ENCODE measurements at regions not wholly inside any gene's neighbourhood (a gene's known extent, or its start where the extent isn't known, plus 50 kb on each side); places are given as distances from the start of the nearest gene placed in this dataset.

GRCh38 chr2:111642586-111643327 lies 241.2 kb downstream of the ANAPC1 start:
- no peak for DNase-seq (ENCODE audit: low spot score)
- Mint-ChIP-seq H3K4me1 (ENCODE audit: low read depth) (peaks cover 8% of the 10 kb centered on the region), H3K9me3 (peaks cover 32% of the 10 kb centered on the region), H3K36me3 (ENCODE audit: low read depth) (no peaks in the 10 kb centered on the region), H3K27me3 (ENCODE audit: low read depth) (peaks cover 35% of the 10 kb centered on the region), H3K4me3 (ENCODE audit: low read depth) (no peak overlapping the region), H3K27ac (no peak overlapping the region)
- intact Hi-C loops (cut with micrococcal nuclease): no loop called here

DNA sequence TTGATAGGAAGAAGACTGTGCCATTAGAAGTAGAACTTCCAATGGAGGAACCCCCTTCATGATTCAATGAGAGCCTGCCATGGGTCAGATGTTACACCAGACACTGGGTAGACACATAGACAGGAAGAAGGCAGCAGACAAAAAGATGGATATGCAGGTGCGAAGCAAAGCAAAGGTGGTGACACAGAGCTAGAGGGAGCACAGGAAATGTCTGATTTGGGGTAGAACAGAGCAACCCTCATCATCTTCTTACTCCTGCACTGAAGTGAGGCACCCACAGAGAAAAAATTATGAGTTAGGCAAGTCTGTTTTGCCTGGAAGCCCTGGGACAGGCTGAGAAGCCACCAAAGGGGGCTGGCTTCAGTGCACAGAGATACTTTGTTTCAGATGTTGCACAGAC lies 240.2 kb downstream of the ANAPC1 start:
- no peaks in the 10 kb centered on the region for H3K36me3 Mint-ChIP-seq (ENCODE audit: low read depth)
- intact Hi-C loops (cut with micrococcal nuclease): no loop called here
- peaks cover 8% of the 10 kb centered on the region for H3K4me1 Mint-ChIP-seq (ENCODE audit: low read depth)
- H3K9me3 Mint-ChIP-seq: peaks cover 24% of the 10 kb centered on the region
- H3K27me3 Mint-ChIP-seq (ENCODE audit: low read depth): peaks cover 34% of the 10 kb centered on the region
- H3K27ac Mint-ChIP-seq: no peak overlapping the region
- no peak overlapping the region for H3K4me3 Mint-ChIP-seq (ENCODE audit: low read depth)
- DNase-seq (ENCODE audit: low spot score): no peak

GRCh38 chr2:111647359-111647758 lies 236.6 kb downstream of the ANAPC1 start:
- Mint-ChIP-seq H3K27me3 (ENCODE audit: low read depth) (peaks cover 38% of the 10 kb centered on the region), H3K36me3 (ENCODE audit: low read depth) (no peaks in the 10 kb centered on the region), H3K9me3 (peaks cover 16% of the 10 kb centered on the region), H3K4me1 (ENCODE audit: low read depth) (peaks cover 3% of the 10 kb centered on the region), H3K4me3 (ENCODE audit: low read depth) (no peak overlapping the region), H3K27ac (no peak overlapping the region)
- no peak for DNase-seq (ENCODE audit: low spot score)
- intact Hi-C loops (cut with micrococcal nuclease): no loop called here

GRCh38 chr2:111652038-111652437 lies 232.0 kb downstream of the ANAPC1 start:
- Mint-ChIP-seq H3K27me3 (ENCODE audit: low read depth) (peaks cover 41% of the 10 kb centered on the region), H3K4me3 (ENCODE audit: low read depth) (no peak overlapping the region), H3K4me1 (ENCODE audit: low read depth) (peaks cover 7% of the 10 kb centered on the region), H3K36me3 (ENCODE audit: low read depth) (no peaks in the 10 kb centered on the region), H3K9me3 (peaks cover 7% of the 10 kb centered on the region), H3K27ac (no peak overlapping the region)
- DNase-seq (ENCODE audit: low spot score): no peak
- intact Hi-C loops (cut with micrococcal nuclease): no loop called here

DNA sequence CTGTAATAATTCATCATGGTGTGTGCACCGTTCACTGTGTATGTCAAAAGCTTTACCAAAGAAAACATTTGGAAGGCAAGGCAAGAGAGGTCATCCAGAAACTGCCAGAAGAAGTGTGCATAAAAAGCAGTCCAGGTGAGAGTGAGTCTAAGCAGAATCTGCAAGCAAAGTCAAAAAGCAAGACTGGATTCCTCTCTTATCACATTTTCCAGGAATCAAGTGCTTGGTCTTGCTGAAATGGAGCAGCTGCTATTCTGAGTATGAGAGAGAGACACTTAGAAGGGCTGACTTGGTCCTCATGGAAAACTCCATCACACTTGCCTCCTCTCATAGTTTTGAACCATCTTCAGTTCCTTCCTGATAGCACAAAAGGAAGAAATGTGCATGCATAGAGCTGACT lies 231.3 kb downstream of the ANAPC1 start:
- Mint-ChIP-seq H3K27me3 (ENCODE audit: low read depth) (peaks cover 45% of the 10 kb centered on the region), H3K27ac (no peak overlapping the region), H3K4me1 (ENCODE audit: low read depth) (peaks cover 7% of the 10 kb centered on the region), H3K36me3 (ENCODE audit: low read depth) (no peaks in the 10 kb centered on the region), H3K9me3 (peaks cover under 1% of the 10 kb centered on the region), H3K4me3 (ENCODE audit: low read depth) (no peak overlapping the region)
- DNase-seq (ENCODE audit: low spot score): no peak
- intact Hi-C loops (cut with micrococcal nuclease): no loop called here

DNA sequence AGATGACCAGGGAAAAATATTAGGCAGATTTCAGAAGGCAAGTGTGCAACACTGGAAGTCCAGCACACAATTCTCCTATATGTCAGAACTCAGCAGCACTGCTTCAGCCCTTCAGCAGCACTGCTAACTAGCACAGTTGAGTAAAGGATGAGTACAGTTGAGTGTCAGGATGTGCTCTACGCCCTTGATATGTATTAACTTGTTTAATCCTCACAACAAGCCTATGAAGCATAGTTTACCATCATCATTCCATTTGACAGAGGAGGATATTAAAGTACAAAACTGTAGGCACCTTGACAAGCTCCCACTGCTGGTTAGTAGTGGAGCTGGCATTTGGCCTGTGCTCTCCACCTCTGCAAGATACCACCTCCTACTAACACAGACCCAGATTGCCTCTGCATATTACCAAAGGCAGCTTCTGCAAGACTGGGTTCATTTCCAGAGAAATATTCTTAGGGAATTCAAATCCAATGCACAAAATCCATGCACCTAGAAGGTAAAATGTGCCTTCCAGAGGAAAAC lies 230.8 kb downstream of the ANAPC1 start:
- Mint-ChIP-seq H3K4me1 (ENCODE audit: low read depth) (peaks cover 7% of the 10 kb centered on the region), H3K36me3 (ENCODE audit: low read depth) (no peaks in the 10 kb centered on the region), H3K4me3 (ENCODE audit: low read depth) (no peak overlapping the region), H3K27ac (no peak overlapping the region), H3K9me3 (no peaks in the 10 kb centered on the region), H3K27me3 (ENCODE audit: low read depth) (peaks cover 46% of the 10 kb centered on the region)
- intact Hi-C loops (cut with micrococcal nuclease): no loop called here
- DNase-seq (ENCODE audit: low spot score): no peak

DNA sequence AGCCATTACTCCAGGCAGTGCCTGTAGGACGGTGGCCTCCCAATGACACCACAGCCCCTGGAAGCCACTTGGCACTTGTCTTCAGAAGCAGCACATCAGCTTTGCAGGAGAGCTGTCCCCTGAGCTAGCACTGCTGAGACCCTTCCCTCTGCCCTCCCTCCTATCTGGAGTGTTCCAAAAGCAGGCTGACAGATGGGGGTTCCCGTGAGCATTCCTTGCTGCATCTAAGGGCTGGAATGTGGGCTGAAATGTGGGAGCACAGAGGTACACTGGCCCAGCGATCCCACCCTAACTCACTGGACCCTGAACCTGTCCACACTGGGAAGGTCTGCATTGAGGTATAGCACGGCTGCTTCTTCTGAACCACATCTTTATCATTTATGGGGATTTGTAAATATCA lies 230.1 kb downstream of the ANAPC1 start:
- peaks cover 46% of the 10 kb centered on the region for H3K27me3 Mint-ChIP-seq (ENCODE audit: low read depth)
- no peak overlapping the region for H3K4me3 Mint-ChIP-seq (ENCODE audit: low read depth)
- no peaks in the 10 kb centered on the region for H3K36me3 Mint-ChIP-seq (ENCODE audit: low read depth)
- DNase-seq (ENCODE audit: low spot score): no peak
- peaks cover 7% of the 10 kb centered on the region for H3K4me1 Mint-ChIP-seq (ENCODE audit: low read depth)
- intact Hi-C loops (cut with micrococcal nuclease): no loop called here
- no peaks in the 10 kb centered on the region for H3K9me3 Mint-ChIP-seq
- H3K27ac Mint-ChIP-seq: no peak overlapping the region

DNA sequence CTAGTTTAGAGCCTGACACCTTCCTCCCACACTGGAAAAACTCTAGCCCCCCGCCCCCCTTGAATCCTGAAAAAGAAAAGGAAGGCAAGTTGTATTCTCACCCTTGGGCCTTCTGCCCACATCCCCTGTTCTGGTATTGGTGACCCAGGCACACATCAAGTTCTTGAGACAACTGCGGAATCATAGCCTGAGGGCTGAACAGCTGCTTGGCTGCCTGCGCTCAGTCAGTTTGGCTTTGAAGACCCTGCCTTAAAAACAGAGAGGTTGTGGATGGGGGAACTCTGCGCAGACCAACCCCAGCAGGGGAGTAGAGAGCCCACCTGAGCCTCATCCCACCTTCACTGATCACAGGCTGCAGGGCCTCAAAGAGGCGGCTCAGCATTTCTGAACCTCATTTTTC lies 229.2 kb downstream of the ANAPC1 start:
- no peak overlapping the region for H3K27ac Mint-ChIP-seq
- no peaks in the 10 kb centered on the region for H3K9me3 Mint-ChIP-seq
- intact Hi-C loops (cut with micrococcal nuclease): no loop called here
- peaks cover 53% of the 10 kb centered on the region for H3K27me3 Mint-ChIP-seq (ENCODE audit: low read depth)
- no peak overlapping the region for H3K4me3 Mint-ChIP-seq (ENCODE audit: low read depth)
- DNase-seq (ENCODE audit: low spot score): no peak
- peaks cover 7% of the 10 kb centered on the region for H3K4me1 Mint-ChIP-seq (ENCODE audit: low read depth)
- H3K36me3 Mint-ChIP-seq (ENCODE audit: low read depth): no peaks in the 10 kb centered on the region

- intact Hi-C loops (cut with micrococcal nuclease): no loop called here
- no peak for DNase-seq (ENCODE audit: low spot score)
- H3K4me3 Mint-ChIP-seq (ENCODE audit: low read depth): no peak overlapping the region
- H3K27me3 Mint-ChIP-seq (ENCODE audit: low read depth): peaks cover 59% of the 10 kb centered on the region
- peaks cover 7% of the 10 kb centered on the region for H3K4me1 Mint-ChIP-seq (ENCODE audit: low read depth)
- no peaks in the 10 kb centered on the region for H3K36me3 Mint-ChIP-seq (ENCODE audit: low read depth)
- no peaks in the 10 kb centered on the region for H3K9me3 Mint-ChIP-seq
- H3K27ac Mint-ChIP-seq: no peak overlapping the region
These were observed 227.6 kb downstream of the ANAPC1 start for GRCh38 chr2:111656436-111656835.

DNA sequence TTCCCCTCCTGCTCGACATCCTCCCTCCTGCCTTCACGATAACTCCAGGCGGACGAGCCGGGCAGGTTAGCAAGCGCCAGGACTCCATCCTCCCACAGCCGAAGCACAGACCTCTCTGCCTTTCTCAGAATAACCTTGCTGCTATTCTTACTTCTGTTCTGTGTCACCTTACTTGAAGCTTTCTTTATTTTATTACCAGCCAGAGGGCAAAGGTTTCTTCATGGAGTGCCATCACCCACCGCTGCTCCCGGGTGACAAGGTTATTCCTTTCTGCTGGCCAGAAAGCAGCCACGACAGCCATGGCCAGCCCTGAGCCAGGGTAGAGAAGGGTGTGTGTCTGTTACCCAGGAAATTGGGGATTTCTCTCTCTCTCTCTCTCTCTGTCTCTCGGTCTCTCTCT lies 227.1 kb downstream of the ANAPC1 start:
- Mint-ChIP-seq H3K4me1 (ENCODE audit: low read depth) (peaks cover 7% of the 10 kb centered on the region), H3K27me3 (ENCODE audit: low read depth) (peaks cover 60% of the 10 kb centered on the region), H3K9me3 (no peaks in the 10 kb centered on the region), H3K27ac (no peak overlapping the region), H3K36me3 (ENCODE audit: low read depth) (no peaks in the 10 kb centered on the region), H3K4me3 (ENCODE audit: low read depth) (no peak overlapping the region)
- intact Hi-C loops (cut with micrococcal nuclease): no loop called here
- no peak for DNase-seq (ENCODE audit: low spot score)

GRCh38 chr2:111657351-111657975 lies 226.5 kb downstream of the ANAPC1 start:
- Mint-ChIP-seq H3K4me1 (ENCODE audit: low read depth) (peaks cover 6% of the 10 kb centered on the region), H3K9me3 (no peaks in the 10 kb centered on the region), H3K4me3 (ENCODE audit: low read depth) (no peak overlapping the region), H3K27ac (no peak overlapping the region), H3K27me3 (ENCODE audit: low read depth) (peaks cover 55% of the 10 kb centered on the region), H3K36me3 (ENCODE audit: low read depth) (no peaks in the 10 kb centered on the region)
- no peak for DNase-seq (ENCODE audit: low spot score)
- intact Hi-C loops (cut with micrococcal nuclease): no loop called here

DNA sequence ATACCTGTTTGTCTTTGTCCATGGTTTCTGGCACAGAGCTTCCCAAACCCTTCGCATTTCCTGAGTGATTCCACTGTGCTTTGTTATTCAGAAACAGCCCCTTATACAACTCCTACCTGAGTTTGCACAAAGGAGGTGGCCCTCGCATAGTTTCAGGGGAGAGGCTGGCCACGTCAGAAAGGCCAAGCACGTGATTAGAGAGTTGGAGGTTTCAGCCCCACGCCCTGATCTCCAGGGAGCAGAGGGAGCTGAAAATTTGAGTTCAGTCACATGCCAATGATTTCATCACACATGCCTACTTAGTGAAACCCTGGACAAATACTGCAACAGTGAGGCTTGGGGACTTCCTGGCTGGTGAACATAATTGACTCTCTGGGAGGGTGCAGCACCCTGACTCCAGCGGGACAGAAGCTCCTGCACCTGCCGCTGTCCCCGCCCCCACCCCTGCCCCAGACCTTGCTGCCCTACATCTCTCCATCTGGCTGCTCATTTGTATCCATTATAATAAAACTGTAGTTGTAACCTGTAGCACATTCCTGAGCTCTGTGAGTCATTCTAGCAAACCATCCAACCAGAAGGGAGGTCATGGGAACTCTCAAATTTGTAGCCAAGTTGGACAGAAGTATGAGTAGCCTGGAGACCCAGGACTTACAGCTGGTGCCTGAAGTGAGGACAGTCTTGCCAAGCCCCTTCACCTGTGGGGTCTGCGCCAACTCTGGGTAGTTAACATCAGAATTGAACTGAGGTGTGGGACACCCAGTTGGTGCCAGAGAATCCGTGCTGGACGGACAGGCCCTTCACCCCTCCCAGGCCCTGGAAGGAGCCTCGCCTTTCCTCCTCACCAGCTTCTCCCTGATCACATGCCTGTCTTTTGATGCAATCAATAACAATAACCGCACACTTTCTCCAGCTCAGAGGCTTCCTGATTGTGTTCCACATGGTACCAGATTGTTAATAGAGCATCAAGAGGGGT lies 224.3 kb downstream of the ANAPC1 start:
- Mint-ChIP-seq H3K4me1 (ENCODE audit: low read depth) (peaks cover 13% of the 10 kb centered on the region), H3K9me3 (no peaks in the 10 kb centered on the region), H3K27ac (no peak overlapping the region), H3K27me3 (ENCODE audit: low read depth) (peaks cover 55% of the 10 kb centered on the region), H3K4me3 (ENCODE audit: low read depth) (no peak overlapping the region), H3K36me3 (ENCODE audit: low read depth) (no peaks in the 10 kb centered on the region)
- intact Hi-C loops (cut with micrococcal nuclease): loop anchor here (5.0 kb wide), 1 partner anchor 32 kb away; no protein-coding TSS in a partner anchor
- DNase-seq (ENCODE audit: low spot score): no peak
